ENCODE measurements at regions not wholly inside any gene's neighbourhood (a gene's known extent, or its start where the extent isn't known, plus 50 kb on each side); places are given as distances from the start of the nearest gene placed in this dataset.
"Not testable (repeated sequence)": the region's sequence is repeated elsewhere in the genome, so short reads cannot be mapped to it uniquely, and the experiment has no call there.

- not testable (repeated sequence) for H3K4me3 ChIP-seq (ENCODE audit: low read length); H2BK120ac ChIP-seq (ENCODE audit: low read depth, low read length); H3K79me1 ChIP-seq (ENCODE audit: low read length); H2AK5ac ChIP-seq (ENCODE audit: low read length); H3K18ac ChIP-seq (ENCODE audit: low read length); DNase-seq; H2BK5ac ChIP-seq (ENCODE audit: low read length); H3K4me2 ChIP-seq (ENCODE audit: low read length); H3K36me3 ChIP-seq (ENCODE audit: control insufficient read depth, insufficient read depth, low read length); H3K23ac ChIP-seq (ENCODE audit: low read length); H3K4me1 ChIP-seq (ENCODE audit: control insufficient read depth, low read depth, low read length); H3K56ac ChIP-seq (ENCODE audit: low read length); H3K79me2 ChIP-seq (ENCODE audit: control insufficient read depth, insufficient read depth, low read length); H3K27me3 ChIP-seq (ENCODE audit: insufficient read depth, low read length, poor library complexity); H3K9ac ChIP-seq (ENCODE audit: low read length); H2BK15ac ChIP-seq (replicated peaks; ENCODE audit: low read depth); H4K5ac ChIP-seq (ENCODE audit: low read length); H3K27ac ChIP-seq (ENCODE audit: low read depth, low read length); H4K8ac ChIP-seq (ENCODE audit: low read depth, low read length); H3K4ac ChIP-seq (ENCODE audit: low read depth, low read length)
- no CpG with 5 or more reads among the region's 8 CpGs for WGBS (ENCODE audit: extremely low coverage, insufficient coverage, low lambda C conversion rate)
Observed at GRCh38 chr22:21150863-21151262, 105.1 kb downstream of the LRRC74B start.

GRCh38 chr22:21187841-21188240 lies 142.1 kb downstream of the LRRC74B start:
- not testable (repeated sequence) for H3K36me3 ChIP-seq (ENCODE audit: control insufficient read depth, insufficient read depth, low read length); DNase-seq; H3K4me3 ChIP-seq (ENCODE audit: low read length); H4K8ac ChIP-seq (ENCODE audit: low read depth, low read length); H3K23ac ChIP-seq (ENCODE audit: low read length); H2BK15ac ChIP-seq (replicated peaks; ENCODE audit: low read depth); H3K79me2 ChIP-seq (ENCODE audit: control insufficient read depth, insufficient read depth, low read length); H3K27ac ChIP-seq (ENCODE audit: low read depth, low read length); H3K79me1 ChIP-seq (ENCODE audit: low read length); H3K9ac ChIP-seq (ENCODE audit: low read length); H2BK5ac ChIP-seq (ENCODE audit: low read length); H3K27me3 ChIP-seq (ENCODE audit: insufficient read depth, low read length, poor library complexity); H2AK5ac ChIP-seq (ENCODE audit: low read length); H3K18ac ChIP-seq (ENCODE audit: low read length); H4K5ac ChIP-seq (ENCODE audit: low read length); H3K4ac ChIP-seq (ENCODE audit: low read depth, low read length); H3K56ac ChIP-seq (ENCODE audit: low read length); H3K4me2 ChIP-seq (ENCODE audit: low read length); H2BK120ac ChIP-seq (ENCODE audit: low read depth, low read length); H3K4me1 ChIP-seq (ENCODE audit: control insufficient read depth, low read depth, low read length)
- no CpG with 5 or more reads among the region's 2 CpGs for WGBS (ENCODE audit: extremely low coverage, insufficient coverage, low lambda C conversion rate)

GRCh38 chr22:21212054-21212453 lies 166.3 kb downstream of the LRRC74B start:
- not testable (repeated sequence) for H3K56ac ChIP-seq (ENCODE audit: low read length); H3K36me3 ChIP-seq (ENCODE audit: control insufficient read depth, insufficient read depth, low read length); DNase-seq; H2AK5ac ChIP-seq (ENCODE audit: low read length); H3K4me3 ChIP-seq (ENCODE audit: low read length); H3K79me1 ChIP-seq (ENCODE audit: low read length); H3K27me3 ChIP-seq (ENCODE audit: insufficient read depth, low read length, poor library complexity); H2BK15ac ChIP-seq (replicated peaks; ENCODE audit: low read depth); H3K27ac ChIP-seq (ENCODE audit: low read depth, low read length); H3K23ac ChIP-seq (ENCODE audit: low read length); H3K79me2 ChIP-seq (ENCODE audit: control insufficient read depth, insufficient read depth, low read length); H4K5ac ChIP-seq (ENCODE audit: low read length); H3K4me1 ChIP-seq (ENCODE audit: control insufficient read depth, low read depth, low read length); H4K8ac ChIP-seq (ENCODE audit: low read depth, low read length); H3K9ac ChIP-seq (ENCODE audit: low read length); H3K18ac ChIP-seq (ENCODE audit: low read length); H2BK5ac ChIP-seq (ENCODE audit: low read length); H2BK120ac ChIP-seq (ENCODE audit: low read depth, low read length); H3K4me2 ChIP-seq (ENCODE audit: low read length); H3K4ac ChIP-seq (ENCODE audit: low read depth, low read length)
- no CpG with 5 or more reads among the region's 6 CpGs for WGBS (ENCODE audit: extremely low coverage, insufficient coverage, low lambda C conversion rate)

GRCh38 chr22:21215973-21216731 lies 167.4 kb upstream of the RIMBP3B start:
- not testable (repeated sequence) for H3K4me3 ChIP-seq (ENCODE audit: low read length); H2BK5ac ChIP-seq (ENCODE audit: low read length); H2BK15ac ChIP-seq (replicated peaks; ENCODE audit: low read depth); H3K23ac ChIP-seq (ENCODE audit: low read length); H3K4me2 ChIP-seq (ENCODE audit: low read length); H3K56ac ChIP-seq (ENCODE audit: low read length); H3K27ac ChIP-seq (ENCODE audit: low read depth, low read length); H3K79me2 ChIP-seq (ENCODE audit: control insufficient read depth, insufficient read depth, low read length); H3K18ac ChIP-seq (ENCODE audit: low read length); H3K9ac ChIP-seq (ENCODE audit: low read length); H3K27me3 ChIP-seq (ENCODE audit: insufficient read depth, low read length, poor library complexity); DNase-seq; H3K4me1 ChIP-seq (ENCODE audit: control insufficient read depth, low read depth, low read length); H2AK5ac ChIP-seq (ENCODE audit: low read length); H4K8ac ChIP-seq (ENCODE audit: low read depth, low read length); H3K79me1 ChIP-seq (ENCODE audit: low read length); H3K4ac ChIP-seq (ENCODE audit: low read depth, low read length); H3K36me3 ChIP-seq (ENCODE audit: control insufficient read depth, insufficient read depth, low read length); H4K5ac ChIP-seq (ENCODE audit: low read length); H2BK120ac ChIP-seq (ENCODE audit: low read depth, low read length)
- no CpG with 5 or more reads among the region's 24 CpGs for WGBS (ENCODE audit: extremely low coverage, insufficient coverage, low lambda C conversion rate)

- H3K27me3 ChIP-seq (ENCODE audit: insufficient read depth, low read length, poor library complexity); H2BK15ac ChIP-seq (replicated peaks; ENCODE audit: low read depth); H3K36me3 ChIP-seq (ENCODE audit: control insufficient read depth, insufficient read depth, low read length); H4K5ac ChIP-seq (ENCODE audit: low read length); H3K4me3 ChIP-seq (ENCODE audit: low read length); H2AK5ac ChIP-seq (ENCODE audit: low read length); H3K4me1 ChIP-seq (ENCODE audit: control insufficient read depth, low read depth, low read length); H3K18ac ChIP-seq (ENCODE audit: low read length); H3K4ac ChIP-seq (ENCODE audit: low read depth, low read length); H3K23ac ChIP-seq (ENCODE audit: low read length); H3K9ac ChIP-seq (ENCODE audit: low read length); H4K8ac ChIP-seq (ENCODE audit: low read depth, low read length); H2BK5ac ChIP-seq (ENCODE audit: low read length); H2BK120ac ChIP-seq (ENCODE audit: low read depth, low read length); DNase-seq; H3K27ac ChIP-seq (ENCODE audit: low read depth, low read length); H3K4me2 ChIP-seq (ENCODE audit: low read length); H3K79me2 ChIP-seq (ENCODE audit: control insufficient read depth, insufficient read depth, low read length); H3K56ac ChIP-seq (ENCODE audit: low read length); H3K79me1 ChIP-seq (ENCODE audit: low read length): not testable (repeated sequence)
- WGBS (ENCODE audit: extremely low coverage, insufficient coverage, low lambda C conversion rate), result no CpG with 5 or more reads among the region's 7 CpGs
Observed at GRCh38 chr22:21224900-21225299, 158.7 kb upstream of the RIMBP3B start.

Data from mesendoderm (in vitro differentiated cells).